ENCODE measurements at regions not wholly inside any gene's neighbourhood (a gene's known extent, or its start where the extent isn't known, plus 50 kb on each side); places are given as distances from the start of the nearest gene placed in this dataset.

- Histone ChIP-seq H3K4me1 (ENCODE audit: insufficient read depth) (no peaks in the 10 kb centered on the region), H3K36me3 (no peaks in the 10 kb centered on the region), H3K27me3 (no peaks in the 10 kb centered on the region), H3K27ac (no peak overlapping the region), H3K4me3 (no peak overlapping the region), H3K9me3 (no peaks in the 10 kb centered on the region)
- WGBS, 3 donors = 3 to 10% (median 9%) methylated on average over 1 of the region's 1 CpG
- intact Hi-C loops (cut with DNase I) = no loop called here
- no peak for DNase-seq
- TF ChIP-seq EP300 (IDR thresholded peaks at IDR 0.05) (no peak), POLR2A (IDR thresholded peaks at IDR 0.05) (no peak), CTCF (IDR thresholded peaks at IDR 0.05) (no peak)
Observed at GRCh38 chr10:109275960-109276359, 647.4 kb downstream of the XPNPEP1 start.

GRCh38 chr10:109274681-109275080 is 648.6 kb downstream of the XPNPEP1 start:
- intact Hi-C loops (cut with DNase I) = no loop called here
- 92 to 96% (median 94%) methylated on average over 2 of the region's 2 CpGs for WGBS, 3 donors
- Histone ChIP-seq H3K4me1 (ENCODE audit: insufficient read depth) (no peaks in the 10 kb centered on the region), H3K9me3 (no peaks in the 10 kb centered on the region), H3K27ac (no peak overlapping the region), H3K36me3 (no peaks in the 10 kb centered on the region), H3K27me3 (no peaks in the 10 kb centered on the region), H3K4me3 (no peak overlapping the region)
- no peak for DNase-seq
- TF ChIP-seq CTCF (IDR thresholded peaks at IDR 0.05) (no peak), POLR2A (IDR thresholded peaks at IDR 0.05) (no peak), EP300 (IDR thresholded peaks at IDR 0.05) (no peak)

GRCh38 chr10:109270173-109270572 is 653.1 kb downstream of the XPNPEP1 start:
- no peaks in the 10 kb centered on the region for H3K36me3 ChIP-seq
- TF ChIP-seq EP300 (IDR thresholded peaks at IDR 0.05) (no peak), CTCF (IDR thresholded peaks at IDR 0.05) (no peak), POLR2A (IDR thresholded peaks at IDR 0.05) (no peak)
- H3K27me3 ChIP-seq = no peaks in the 10 kb centered on the region
- H3K27ac ChIP-seq = no peak overlapping the region
- H3K9me3 ChIP-seq = no peaks in the 10 kb centered on the region
- intact Hi-C loops (cut with DNase I) = no loop called here
- no peak for DNase-seq
- no peak overlapping the region for H3K4me3 ChIP-seq
- WGBS, 3 donors = 74 to 78% (median 77%) methylated on average over 2 of the region's 2 CpGs
- H3K4me1 ChIP-seq (ENCODE audit: insufficient read depth) = no peaks in the 10 kb centered on the region

GRCh38 chr10:109264004-109264403 is 659.3 kb downstream of the XPNPEP1 start:
- Histone ChIP-seq H3K27ac (no peak overlapping the region), H3K4me3 (no peak overlapping the region), H3K27me3 (no peaks in the 10 kb centered on the region), H3K4me1 (ENCODE audit: insufficient read depth) (no peaks in the 10 kb centered on the region), H3K9me3 (no peaks in the 10 kb centered on the region), H3K36me3 (no peaks in the 10 kb centered on the region)
- 80 to 90% (median 88%) methylated on average over 3 of the region's 3 CpGs for WGBS, 3 donors
- no peak for DNase-seq
- intact Hi-C loops (cut with DNase I) = no loop called here
- TF ChIP-seq POLR2A (IDR thresholded peaks at IDR 0.05) (no peak), CTCF (IDR thresholded peaks at IDR 0.05) (no peak), EP300 (IDR thresholded peaks at IDR 0.05) (no peak)

- intact Hi-C loops (cut with DNase I) = no loop called here
- TF ChIP-seq POLR2A (IDR thresholded peaks at IDR 0.05) (no peak), EP300 (IDR thresholded peaks at IDR 0.05) (no peak), CTCF (IDR thresholded peaks at IDR 0.05) (no peak)
- Histone ChIP-seq H3K36me3 (no peaks in the 10 kb centered on the region), H3K4me3 (no peak overlapping the region), H3K27me3 (no peaks in the 10 kb centered on the region), H3K4me1 (ENCODE audit: insufficient read depth) (no peaks in the 10 kb centered on the region), H3K9me3 (no peaks in the 10 kb centered on the region), H3K27ac (no peak overlapping the region)
- DNase-seq = no peak
- 74 to 81% (median 80%) methylated on average over 2 of the region's 2 CpGs for WGBS, 3 donors
Observed at GRCh38 chr10:109261231-109261630, 662.1 kb downstream of the XPNPEP1 start.

All from ovary (tissue), 7 donors.